ENCODE measurements at regions not wholly inside any gene's neighbourhood (a gene's known extent, or its start where the extent isn't known, plus 50 kb on each side); places are given as distances from the start of the nearest gene placed in this dataset.
"Not testable (repeated sequence)": the region's sequence is repeated elsewhere in the genome, so short reads cannot be mapped to it uniquely, and the experiment has no call there.

DNA sequence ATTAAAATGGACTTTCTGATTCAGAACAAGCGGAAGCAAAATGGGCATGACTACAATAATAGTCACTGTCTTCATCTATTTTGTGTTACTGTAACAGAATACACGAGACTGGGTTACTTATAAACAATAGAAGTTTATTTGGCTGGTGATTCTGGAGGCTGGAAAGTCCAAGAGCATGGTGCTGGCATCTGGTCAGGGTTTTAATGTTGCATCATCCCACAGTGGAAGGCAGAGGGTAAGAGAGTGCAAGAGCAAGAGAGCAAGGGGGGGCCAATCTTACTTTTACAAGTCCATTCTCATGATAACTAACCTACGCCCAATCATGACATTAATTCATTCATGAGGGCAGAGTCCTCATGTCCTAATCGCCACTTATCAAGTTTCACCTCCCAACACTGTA is 189.2 kb downstream of the TOX3 start:
- Histone ChIP-seq H3K27me3 (ENCODE audit: low read depth, low read length) (no peaks in the 10 kb centered on the region), H3K9me3 (ENCODE audit: control insufficient read depth in 1 of 2, low read length in 2 of 2) (peaks cover 0 to 9% of the 10 kb centered on the region in 2 donors), H3K4me3 (ENCODE audit: low read depth in 1 of 2, low read length in 2 of 2) (no peak overlapping the region)

GRCh38 chr16:52353249-52353648 is 193.7 kb downstream of the TOX3 start:
- no peak overlapping the region for H3K4me3 ChIP-seq (ENCODE audit: low read depth in 1 of 2, low read length in 2 of 2)
- H3K27me3 ChIP-seq (ENCODE audit: low read depth, low read length), result no peaks in the 10 kb centered on the region
- no peak overlapping the region for H3K27ac ChIP-seq (ENCODE audit: low read length)
- no peaks in the 10 kb centered on the region for H3K36me3 ChIP-seq (ENCODE audit: control insufficient read depth in 1 of 2, insufficient read depth in 2 of 2, low read length in 2 of 2)
- no peaks in the 10 kb centered on the region for H3K4me1 ChIP-seq (ENCODE audit: control insufficient read depth in 1 of 2, insufficient read depth in 2 of 2, low read length in 2 of 2)
- H3K9me3 ChIP-seq (ENCODE audit: control insufficient read depth in 1 of 2, low read length in 2 of 2), result peaks cover 0 to 9% of the 10 kb centered on the region in 2 donors

More for the DNA sequence above, 189.2 kb downstream of the TOX3 start:
- Histone ChIP-seq H3K36me3 (ENCODE audit: control insufficient read depth in 1 of 2, insufficient read depth in 2 of 2, low read length in 2 of 2) (no peaks in the 10 kb centered on the region), H3K4me1 (ENCODE audit: control insufficient read depth in 1 of 2, insufficient read depth in 2 of 2, low read length in 2 of 2) (no peaks in the 10 kb centered on the region), H3K27ac (ENCODE audit: low read length) (no peak overlapping the region)

- Histone ChIP-seq H3K27me3 (ENCODE audit: low read depth, low read length) (no peaks in the 10 kb centered on the region), H3K9me3 (ENCODE audit: control insufficient read depth in 1 of 2, low read length in 2 of 2) (no peaks in the 10 kb centered on the region), H3K4me1 (ENCODE audit: control insufficient read depth in 1 of 2, insufficient read depth in 2 of 2, low read length in 2 of 2) (no peaks in the 10 kb centered on the region), H3K4me3 (ENCODE audit: low read depth in 1 of 2, low read length in 2 of 2) (no peak overlapping the region), H3K27ac (ENCODE audit: low read length) (no peak overlapping the region), H3K36me3 (ENCODE audit: control insufficient read depth in 1 of 2, insufficient read depth in 2 of 2, low read length in 2 of 2) (no peaks in the 10 kb centered on the region)
Observed at GRCh38 chr16:52351451-52351850, 195.5 kb downstream of the TOX3 start.

- H3K9me3 ChIP-seq (ENCODE audit: control insufficient read depth in 1 of 2, low read length in 2 of 2), result no peaks in the 10 kb centered on the region
- H3K27me3 ChIP-seq (ENCODE audit: low read depth, low read length), result no peaks in the 10 kb centered on the region
- H3K4me3 ChIP-seq (ENCODE audit: low read depth in 1 of 2, low read length in 2 of 2), result no peak overlapping the region
- H3K4me1 ChIP-seq (ENCODE audit: control insufficient read depth in 1 of 2, insufficient read depth in 2 of 2, low read length in 2 of 2), result no peaks in the 10 kb centered on the region
- no peak overlapping the region for H3K27ac ChIP-seq (ENCODE audit: low read length)
- no peaks in the 10 kb centered on the region for H3K36me3 ChIP-seq (ENCODE audit: control insufficient read depth in 1 of 2, insufficient read depth in 2 of 2, low read length in 2 of 2)
Observed at GRCh38 chr16:52350031-52350642, 196.8 kb downstream of the TOX3 start.

DNA sequence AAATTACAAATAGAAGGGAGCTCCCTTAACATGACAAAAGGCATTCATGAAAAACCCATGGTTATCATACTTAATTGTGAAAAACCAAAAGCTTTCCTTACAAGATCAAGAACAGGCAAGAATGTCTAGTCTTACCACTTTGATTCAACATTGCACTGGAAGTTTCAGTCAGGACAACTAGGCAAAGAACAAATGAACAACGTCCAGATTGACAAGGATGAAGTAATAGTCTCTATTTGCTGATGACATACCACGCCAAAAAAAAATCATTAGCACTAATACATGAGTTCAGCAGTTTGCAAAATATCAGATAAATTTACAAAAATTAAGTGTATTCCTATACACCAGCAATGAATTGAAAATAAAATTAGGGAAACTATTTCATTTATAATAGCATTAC is 200.2 kb downstream of the TOX3 start:
- no peak overlapping the region for H3K27ac ChIP-seq (ENCODE audit: low read length)
- H3K36me3 ChIP-seq (ENCODE audit: control insufficient read depth in 1 of 2, insufficient read depth in 2 of 2, low read length in 2 of 2), result no peaks in the 10 kb centered on the region
- no peaks in the 10 kb centered on the region for H3K9me3 ChIP-seq (ENCODE audit: control insufficient read depth in 1 of 2, low read length in 2 of 2)
- no peaks in the 10 kb centered on the region for H3K27me3 ChIP-seq (ENCODE audit: low read depth, low read length)
- no peak overlapping the region for H3K4me3 ChIP-seq (ENCODE audit: low read depth in 1 of 2, low read length in 2 of 2)
- no peaks in the 10 kb centered on the region for H3K4me1 ChIP-seq (ENCODE audit: control insufficient read depth in 1 of 2, insufficient read depth in 2 of 2, low read length in 2 of 2)

- H3K36me3 ChIP-seq (ENCODE audit: control insufficient read depth in 1 of 2, insufficient read depth in 2 of 2, low read length in 2 of 2); H3K4me3 ChIP-seq (ENCODE audit: low read depth in 1 of 2, low read length in 2 of 2); H3K4me1 ChIP-seq (ENCODE audit: control insufficient read depth in 1 of 2, insufficient read depth in 2 of 2, low read length in 2 of 2); H3K9me3 ChIP-seq (ENCODE audit: control insufficient read depth in 1 of 2, low read length in 2 of 2); H3K27me3 ChIP-seq (ENCODE audit: low read depth, low read length); H3K27ac ChIP-seq (ENCODE audit: low read length): not testable (repeated sequence)
Observed at GRCh38 chr16:52333673-52334072, 213.3 kb downstream of the TOX3 start.

DNA sequence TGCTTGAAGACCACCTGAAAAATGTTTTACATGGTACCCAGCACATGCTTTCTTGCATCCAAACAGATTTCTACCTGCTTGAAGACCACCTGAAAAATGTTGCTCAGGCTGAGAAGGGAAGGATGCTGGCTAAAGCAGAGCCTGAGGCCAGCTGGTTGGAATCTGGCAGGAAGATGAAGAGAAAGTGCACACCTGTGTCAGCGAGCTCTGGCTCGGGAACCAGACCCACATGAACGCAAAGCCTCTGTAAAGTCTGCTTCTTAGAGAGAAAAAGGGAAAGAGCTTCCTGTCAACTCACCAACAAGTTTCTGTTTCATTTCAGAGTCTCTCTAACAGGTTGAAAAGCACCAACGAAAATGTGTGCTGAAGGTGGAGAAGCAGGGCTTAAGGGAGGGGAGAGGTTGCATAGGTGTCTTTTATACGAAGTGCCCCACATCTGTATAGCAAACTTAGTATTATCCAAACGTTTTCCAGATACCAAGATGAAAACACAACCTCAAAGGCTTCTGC is 226.0 kb downstream of the TOX3 start:
- Histone ChIP-seq H3K27ac (ENCODE audit: low read length) (no peak overlapping the region), H3K9me3 (ENCODE audit: control insufficient read depth in 1 of 2, low read length in 2 of 2) (no peaks in the 10 kb centered on the region), H3K36me3 (ENCODE audit: control insufficient read depth in 1 of 2, insufficient read depth in 2 of 2, low read length in 2 of 2) (no peaks in the 10 kb centered on the region), H3K4me3 (ENCODE audit: low read depth in 1 of 2, low read length in 2 of 2) (no peak overlapping the region), H3K4me1 (ENCODE audit: control insufficient read depth in 1 of 2, insufficient read depth in 2 of 2, low read length in 2 of 2) (no peaks in the 10 kb centered on the region), H3K27me3 (ENCODE audit: low read depth, low read length) (no peaks in the 10 kb centered on the region)

GRCh38 chr16:52318302-52319009 is 228.5 kb downstream of the TOX3 start:
- no peak overlapping the region for H3K4me3 ChIP-seq (ENCODE audit: low read depth in 1 of 2, low read length in 2 of 2)
- no peaks in the 10 kb centered on the region for H3K27me3 ChIP-seq (ENCODE audit: low read depth, low read length)
- no peaks in the 10 kb centered on the region for H3K4me1 ChIP-seq (ENCODE audit: control insufficient read depth in 1 of 2, insufficient read depth in 2 of 2, low read length in 2 of 2)
- H3K9me3 ChIP-seq (ENCODE audit: control insufficient read depth in 1 of 2, low read length in 2 of 2), result no peaks in the 10 kb centered on the region
- no peaks in the 10 kb centered on the region for H3K36me3 ChIP-seq (ENCODE audit: control insufficient read depth in 1 of 2, insufficient read depth in 2 of 2, low read length in 2 of 2)
- no peak overlapping the region for H3K27ac ChIP-seq (ENCODE audit: low read length)

- no peaks in the 10 kb centered on the region for H3K4me1 ChIP-seq (ENCODE audit: control insufficient read depth in 1 of 2, insufficient read depth in 2 of 2, low read length in 2 of 2)
- no peak overlapping the region for H3K27ac ChIP-seq (ENCODE audit: low read length)
- no peaks in the 10 kb centered on the region for H3K36me3 ChIP-seq (ENCODE audit: control insufficient read depth in 1 of 2, insufficient read depth in 2 of 2, low read length in 2 of 2)
- H3K4me3 ChIP-seq (ENCODE audit: low read depth in 1 of 2, low read length in 2 of 2), result no peak overlapping the region
- no peaks in the 10 kb centered on the region for H3K9me3 ChIP-seq (ENCODE audit: control insufficient read depth in 1 of 2, low read length in 2 of 2)
- no peaks in the 10 kb centered on the region for H3K27me3 ChIP-seq (ENCODE audit: low read depth, low read length)
Observed at GRCh38 chr16:52316241-52316640, 230.7 kb downstream of the TOX3 start.

DNA sequence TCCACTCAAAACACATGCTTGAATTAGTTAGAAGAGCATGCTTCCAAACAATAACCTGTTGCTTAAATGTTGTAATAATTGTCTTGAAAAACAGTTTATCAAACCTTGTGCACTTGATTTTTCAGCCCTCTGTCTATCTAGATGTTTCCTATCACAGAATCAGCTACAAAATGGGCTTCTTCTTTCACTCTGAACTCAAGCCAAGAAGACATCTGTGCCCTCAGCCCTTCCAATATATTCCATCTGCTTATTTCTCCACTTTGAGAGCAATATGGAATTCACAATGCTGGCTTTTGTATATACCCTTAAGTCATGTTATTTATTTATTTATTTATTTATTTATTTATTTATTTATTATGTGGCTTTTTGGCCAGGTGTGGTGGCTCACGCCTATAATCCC is 234.2 kb downstream of the TOX3 start:
- H3K27me3 ChIP-seq (ENCODE audit: low read depth, low read length), result no peaks in the 10 kb centered on the region
- H3K9me3 ChIP-seq (ENCODE audit: control insufficient read depth in 1 of 2, low read length in 2 of 2), result no peaks in the 10 kb centered on the region
- no peak overlapping the region for H3K27ac ChIP-seq (ENCODE audit: low read length)
- H3K4me3 ChIP-seq (ENCODE audit: low read depth in 1 of 2, low read length in 2 of 2), result no peak overlapping the region
- H3K4me1 ChIP-seq (ENCODE audit: control insufficient read depth in 1 of 2, insufficient read depth in 2 of 2, low read length in 2 of 2), result no peaks in the 10 kb centered on the region
- H3K36me3 ChIP-seq (ENCODE audit: control insufficient read depth in 1 of 2, insufficient read depth in 2 of 2, low read length in 2 of 2), result no peaks in the 10 kb centered on the region

DNA sequence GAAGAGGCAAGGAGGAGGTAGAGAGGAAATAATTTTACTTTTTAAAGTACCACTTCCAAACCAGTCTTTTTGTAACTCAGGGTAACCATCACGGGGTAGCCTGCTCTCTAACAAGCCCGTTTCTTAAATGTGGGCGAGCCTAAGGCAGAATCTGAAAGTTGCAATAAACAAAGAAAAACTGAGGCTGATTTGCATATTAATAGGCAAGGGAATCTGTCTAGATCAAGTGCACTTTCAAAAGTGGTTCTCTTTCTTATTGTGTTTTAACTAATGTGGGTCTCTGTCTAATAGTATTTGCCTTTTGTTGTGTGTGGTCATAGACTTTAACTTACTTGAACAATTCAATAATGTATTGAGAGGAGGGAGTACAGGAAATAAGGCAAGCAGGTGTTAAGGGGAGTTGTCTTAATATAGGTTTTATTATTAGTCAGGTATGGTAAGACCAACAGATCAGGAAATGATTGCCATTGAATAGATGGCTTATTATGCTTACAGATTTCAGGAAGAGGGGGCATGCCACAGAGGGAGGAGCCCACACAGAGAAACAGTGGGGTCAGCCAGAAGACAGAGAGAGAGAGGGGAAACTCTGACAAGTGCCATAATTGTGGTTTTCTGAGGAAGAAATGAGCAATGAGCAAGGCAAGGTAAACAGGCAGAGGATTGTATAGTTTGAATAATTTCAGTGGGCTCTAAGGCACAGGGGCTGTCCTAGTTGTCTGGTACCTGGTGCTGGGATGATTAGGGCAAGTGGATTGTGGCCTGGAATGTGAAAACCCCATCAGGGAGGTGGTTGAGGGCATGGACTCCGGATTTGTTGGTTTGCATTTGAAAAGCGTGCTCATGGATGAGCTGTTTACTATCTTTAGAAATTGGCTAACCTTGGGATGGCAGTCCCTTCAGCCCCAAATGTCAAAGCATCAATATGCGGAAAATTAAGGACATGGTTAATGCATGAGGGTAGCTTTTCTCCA is 237.2 kb downstream of the TOX3 start:
- H3K4me1 ChIP-seq (ENCODE audit: control insufficient read depth in 1 of 2, insufficient read depth in 2 of 2, low read length in 2 of 2), result no peaks in the 10 kb centered on the region
- no peaks in the 10 kb centered on the region for H3K27me3 ChIP-seq (ENCODE audit: low read depth, low read length)
- no peak overlapping the region for H3K27ac ChIP-seq (ENCODE audit: low read length)
- H3K9me3 ChIP-seq (ENCODE audit: control insufficient read depth in 1 of 2, low read length in 2 of 2), result no peaks in the 10 kb centered on the region
- H3K36me3 ChIP-seq (ENCODE audit: control insufficient read depth in 1 of 2, insufficient read depth in 2 of 2, low read length in 2 of 2), result no peaks in the 10 kb centered on the region
- H3K4me3 ChIP-seq (ENCODE audit: low read depth in 1 of 2, low read length in 2 of 2), result no peak overlapping the region
